ENCODE measurements at regions not wholly inside any gene's neighbourhood (a gene's known extent, or its start where the extent isn't known, plus 50 kb on each side); places are given as distances from the start of the nearest gene placed in this dataset.

DNA sequence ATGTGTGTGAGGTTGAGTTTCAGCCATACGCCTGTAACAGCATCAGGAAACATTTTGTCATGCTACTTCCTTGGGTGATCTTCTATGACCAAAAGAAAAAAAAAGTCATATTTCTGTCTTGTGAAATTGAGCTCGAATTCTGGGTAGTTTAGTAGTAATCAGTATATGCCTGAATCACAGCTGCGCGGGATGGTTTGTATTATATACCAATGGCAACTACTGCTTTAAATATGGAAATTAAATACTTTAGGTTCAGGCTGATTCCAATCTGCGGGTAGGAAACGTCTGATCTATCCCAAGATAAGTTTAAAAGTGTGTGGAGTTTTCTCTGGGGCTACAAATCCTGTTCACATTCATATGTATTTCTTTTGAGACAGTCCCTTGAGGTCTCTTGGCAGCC lies 115.6 kb upstream of the FERMT1 start:
- Mint-ChIP-seq H3K36me3 (ENCODE audit: low read depth) (no peaks in the 10 kb centered on the region), H3K4me3 (no peak overlapping the region), H3K27me3 (ENCODE audit: low read depth) (peaks cover 14% of the 10 kb centered on the region), H3K9me3 (no peaks in the 10 kb centered on the region), H3K27ac (ENCODE audit: unreplicated experiment) (no peak overlapping the region), H3K4me1 (no peaks in the 10 kb centered on the region)
- DNase-seq (ENCODE audit: low read depth, low spot score), result no peak
- TF ChIP-seq, protein P1, sequence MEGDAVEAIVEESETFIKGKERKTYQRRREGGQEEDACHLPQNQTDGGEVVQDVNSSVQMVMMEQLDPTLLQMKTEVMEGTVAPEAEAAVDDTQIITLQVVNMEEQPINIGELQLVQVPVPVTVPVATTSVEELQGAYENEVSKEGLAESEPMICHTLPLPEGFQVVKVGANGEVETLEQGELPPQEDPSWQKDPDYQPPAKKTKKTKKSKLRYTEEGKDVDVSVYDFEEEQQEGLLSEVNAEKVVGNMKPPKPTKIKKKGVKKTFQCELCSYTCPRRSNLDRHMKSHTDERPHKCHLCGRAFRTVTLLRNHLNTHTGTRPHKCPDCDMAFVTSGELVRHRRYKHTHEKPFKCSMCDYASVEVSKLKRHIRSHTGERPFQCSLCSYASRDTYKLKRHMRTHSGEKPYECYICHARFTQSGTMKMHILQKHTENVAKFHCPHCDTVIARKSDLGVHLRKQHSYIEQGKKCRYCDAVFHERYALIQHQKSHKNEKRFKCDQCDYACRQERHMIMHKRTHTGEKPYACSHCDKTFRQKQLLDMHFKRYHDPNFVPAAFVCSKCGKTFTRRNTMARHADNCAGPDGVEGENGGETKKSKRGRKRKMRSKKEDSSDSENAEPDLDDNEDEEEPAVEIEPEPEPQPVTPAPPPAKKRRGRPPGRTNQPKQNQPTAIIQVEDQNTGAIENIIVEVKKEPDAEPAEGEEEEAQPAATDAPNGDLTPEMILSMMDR (conservative IDR thresholded peaks at IDR 0.05), result no peak

DNA sequence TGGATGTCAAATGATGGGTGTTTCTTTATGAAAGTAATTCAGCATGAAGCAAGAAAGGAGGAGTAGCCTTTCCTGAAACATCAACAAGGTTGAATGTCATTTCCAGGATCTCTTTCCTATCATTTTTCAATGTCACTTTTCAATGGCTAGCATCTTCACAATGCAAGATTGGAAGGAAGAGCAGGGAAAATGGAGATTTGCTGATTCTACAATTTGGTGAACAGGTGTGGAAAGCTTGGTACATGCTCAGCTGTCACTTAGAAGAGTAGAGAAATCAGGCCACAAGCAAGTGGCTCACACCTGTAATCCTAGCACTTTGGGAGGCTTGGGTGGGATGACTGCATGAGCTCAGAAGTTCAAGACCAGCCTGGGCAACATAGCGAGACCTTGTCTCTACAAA lies 112.7 kb upstream of the FERMT1 start:
- no peak for DNase-seq (ENCODE audit: low read depth, low spot score)
- Mint-ChIP-seq H3K4me3 (no peak overlapping the region), H3K4me1 (no peaks in the 10 kb centered on the region), H3K36me3 (ENCODE audit: low read depth) (no peaks in the 10 kb centered on the region), H3K27me3 (ENCODE audit: low read depth) (peaks cover 23% of the 10 kb centered on the region), H3K27ac (ENCODE audit: unreplicated experiment) (no peak overlapping the region), H3K9me3 (no peaks in the 10 kb centered on the region)
- TF ChIP-seq, protein P1 (conservative IDR thresholded peaks at IDR 0.05), result no peak

DNA sequence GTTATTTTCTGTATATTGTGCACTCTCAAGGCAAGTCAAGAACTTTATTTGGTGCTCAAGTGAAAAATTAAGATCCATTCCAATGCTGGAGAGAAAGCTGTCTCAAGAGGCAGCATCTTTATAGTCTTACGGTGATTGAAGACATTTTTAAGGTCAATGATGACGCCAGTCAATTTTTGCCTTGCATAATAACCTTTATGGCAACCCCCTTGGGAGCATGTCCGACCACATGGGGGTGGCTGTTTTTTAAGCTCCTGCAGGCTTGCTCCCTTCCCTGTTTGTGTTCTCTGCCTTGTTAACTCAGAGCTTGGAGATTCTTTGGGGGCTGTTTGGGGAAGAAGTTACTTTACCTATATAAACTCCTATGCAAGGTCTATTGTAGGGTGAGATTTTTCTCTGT lies 109.6 kb upstream of the FERMT1 start:
- Mint-ChIP-seq H3K4me1 (no peaks in the 10 kb centered on the region), H3K27me3 (ENCODE audit: low read depth) (peaks cover 11% of the 10 kb centered on the region), H3K4me3 (no peak overlapping the region), H3K9me3 (no peaks in the 10 kb centered on the region), H3K36me3 (ENCODE audit: low read depth) (no peaks in the 10 kb centered on the region), H3K27ac (ENCODE audit: unreplicated experiment) (no peak overlapping the region)
- DNase-seq (ENCODE audit: low read depth, low spot score), result no peak
- TF ChIP-seq, protein P1 (conservative IDR thresholded peaks at IDR 0.05), result no peak

DNA sequence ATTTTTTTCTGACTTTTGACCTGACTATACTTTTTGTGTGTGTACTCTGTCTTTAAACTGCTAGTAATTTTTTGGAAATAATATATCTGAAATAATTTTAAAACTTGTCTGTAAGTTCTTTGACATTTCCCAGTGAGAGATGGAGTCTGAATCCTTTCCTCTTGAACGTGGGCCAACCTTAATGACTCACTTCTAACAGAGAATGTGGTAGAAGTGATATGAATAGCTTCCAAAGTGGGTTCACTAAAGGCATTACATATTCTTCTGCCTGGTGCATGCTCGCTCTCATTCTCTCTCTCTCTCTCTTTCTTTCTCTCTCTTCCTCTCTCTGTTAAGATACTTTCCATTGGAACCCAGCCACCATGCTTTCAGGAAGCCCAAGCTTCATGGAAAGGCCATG lies 108.7 kb upstream of the FERMT1 start:
- Mint-ChIP-seq H3K4me3 (no peak overlapping the region), H3K9me3 (no peaks in the 10 kb centered on the region), H3K27me3 (ENCODE audit: low read depth) (peaks cover 11% of the 10 kb centered on the region), H3K4me1 (no peaks in the 10 kb centered on the region), H3K36me3 (ENCODE audit: low read depth) (no peaks in the 10 kb centered on the region), H3K27ac (ENCODE audit: unreplicated experiment) (no peak overlapping the region)
- TF ChIP-seq, protein P1 (conservative IDR thresholded peaks at IDR 0.05), result no peak
- no peak for DNase-seq (ENCODE audit: low read depth, low spot score)

DNA sequence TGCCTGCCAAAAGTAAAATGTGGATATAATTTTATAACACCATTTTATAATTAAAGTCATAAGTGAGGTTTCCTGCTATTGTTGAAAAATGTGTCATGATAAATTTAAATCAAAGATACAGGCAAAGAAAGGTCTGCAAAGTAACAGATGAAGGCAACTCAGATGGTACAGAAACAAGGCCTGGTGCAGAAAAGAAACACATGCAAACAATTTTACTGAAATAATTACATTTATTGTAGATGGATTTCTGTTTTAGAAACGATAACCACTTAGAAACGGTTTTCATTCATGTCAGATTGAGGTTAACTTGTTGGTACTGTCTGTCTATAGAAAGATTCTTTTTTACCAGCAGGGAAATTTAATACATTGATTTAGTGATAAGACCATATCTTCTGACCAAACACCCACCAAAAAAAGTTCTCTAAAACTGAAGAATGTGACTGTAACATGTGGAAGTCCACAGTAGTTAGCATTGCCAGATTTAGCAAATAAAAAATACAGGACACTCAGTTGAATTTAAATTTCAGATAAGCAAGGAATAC lies 105.5 kb upstream of the FERMT1 start:
- Mint-ChIP-seq H3K36me3 (ENCODE audit: low read depth) (no peaks in the 10 kb centered on the region), H3K27me3 (ENCODE audit: low read depth) (peaks cover 10% of the 10 kb centered on the region), H3K9me3 (no peaks in the 10 kb centered on the region), H3K4me3 (no peak overlapping the region), H3K27ac (ENCODE audit: unreplicated experiment) (no peak overlapping the region), H3K4me1 (no peaks in the 10 kb centered on the region)
- TF ChIP-seq, protein P1 (conservative IDR thresholded peaks at IDR 0.05), result no peak
- DNase-seq (ENCODE audit: low read depth, low spot score), result no peak

DNA sequence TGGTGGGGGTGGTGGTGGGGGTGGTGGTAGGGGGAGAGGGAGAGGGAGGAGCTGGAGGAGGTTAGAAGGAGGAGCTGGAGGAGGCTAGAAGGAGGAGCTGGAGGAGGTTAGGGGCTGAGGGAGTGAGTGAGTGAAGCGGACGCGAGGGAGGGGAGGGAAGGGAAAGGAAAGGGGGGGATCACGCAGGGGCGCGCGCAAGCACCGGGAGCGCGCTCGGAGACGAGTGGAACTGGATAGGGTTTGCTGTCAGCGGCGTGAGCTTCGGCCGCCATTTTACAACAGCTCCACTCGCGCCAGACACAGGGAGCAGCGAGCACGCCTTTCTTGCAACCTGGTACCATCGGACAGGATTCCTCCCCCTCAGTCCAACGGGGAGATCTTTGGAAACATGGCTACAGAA lies 90.5 kb upstream of the FERMT1 start:
- Mint-ChIP-seq H3K4me3 (no peak overlapping the region), H3K4me1 (no peaks in the 10 kb centered on the region), H3K36me3 (ENCODE audit: low read depth) (no peaks in the 10 kb centered on the region), H3K27me3 (ENCODE audit: low read depth) (peaks cover 16% of the 10 kb centered on the region), H3K27ac (ENCODE audit: unreplicated experiment) (no peak overlapping the region), H3K9me3 (peaks cover 6% of the 10 kb centered on the region)
- TF ChIP-seq, protein P1 (conservative IDR thresholded peaks at IDR 0.05), result no peak
- DNase-seq (ENCODE audit: low read depth, low spot score), result no peak
